GM18868 (cell line): ENCODE measurements at regions not wholly inside any gene's neighbourhood (a gene's known extent, or its start where the extent isn't known, plus 50 kb on each side); places are given as distances from the start of the nearest gene placed in this dataset.

Source experiments
- ATAC-seq: cut with Tn5 transposase; IDR thresholded peaks from one replicate; pipeline ENCODE4 v1.9.1; 2021; ENCODE audit warnings: mild to moderate bottlenecking, moderate library complexity; ENCODE audit not compliant: unreplicated experiment

DNA sequence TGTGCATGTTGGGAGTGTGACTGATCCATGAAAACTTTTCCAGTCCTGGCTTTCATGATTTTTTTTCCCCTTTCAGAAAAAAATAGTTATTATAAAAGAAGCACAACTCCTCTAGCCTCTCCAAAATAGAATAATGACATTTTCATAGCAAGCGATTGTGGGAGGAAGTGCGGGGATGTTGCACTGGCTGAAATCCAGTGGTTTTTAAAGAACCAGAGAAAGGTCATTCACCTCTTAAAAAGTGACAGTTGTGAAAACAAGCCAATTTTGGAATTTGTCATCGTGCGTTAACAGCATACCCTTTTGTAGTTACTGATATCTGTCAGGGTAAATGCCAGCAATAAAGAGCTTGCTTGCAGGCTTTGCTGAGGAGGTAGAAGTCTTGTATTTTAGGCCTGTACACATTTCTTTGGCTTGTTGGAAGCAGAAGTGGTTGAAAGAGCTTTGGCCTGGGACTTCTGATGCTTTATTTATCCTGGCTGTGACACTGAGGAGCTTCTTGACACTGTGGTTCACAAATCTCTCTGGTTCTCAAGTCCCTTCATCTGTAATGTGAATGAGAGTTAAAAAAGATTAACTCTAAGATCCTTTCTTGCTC lies 545.9 kb downstream of the REEP3 start:
- no peak for ATAC-seq

DNA sequence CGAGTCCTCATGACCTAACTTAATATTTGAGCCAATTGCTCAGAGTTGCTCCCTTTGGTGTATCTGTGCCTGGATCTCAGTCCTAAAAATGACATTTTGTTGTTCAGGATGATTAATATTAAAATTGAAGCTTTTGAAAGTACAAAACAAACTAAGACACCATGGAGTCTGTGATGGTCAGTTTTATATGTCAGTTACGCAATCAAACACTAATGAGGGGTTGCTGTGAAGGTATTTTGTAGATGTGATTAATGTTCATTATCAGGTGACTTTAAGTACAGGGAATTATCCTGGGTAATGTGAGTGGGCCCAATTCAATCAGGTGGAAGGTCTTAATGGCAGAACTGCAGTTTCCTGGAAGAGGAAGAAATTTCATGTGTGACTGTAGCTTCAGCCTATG lies 546.7 kb downstream of the REEP3 start:
- no peak for ATAC-seq

DNA sequence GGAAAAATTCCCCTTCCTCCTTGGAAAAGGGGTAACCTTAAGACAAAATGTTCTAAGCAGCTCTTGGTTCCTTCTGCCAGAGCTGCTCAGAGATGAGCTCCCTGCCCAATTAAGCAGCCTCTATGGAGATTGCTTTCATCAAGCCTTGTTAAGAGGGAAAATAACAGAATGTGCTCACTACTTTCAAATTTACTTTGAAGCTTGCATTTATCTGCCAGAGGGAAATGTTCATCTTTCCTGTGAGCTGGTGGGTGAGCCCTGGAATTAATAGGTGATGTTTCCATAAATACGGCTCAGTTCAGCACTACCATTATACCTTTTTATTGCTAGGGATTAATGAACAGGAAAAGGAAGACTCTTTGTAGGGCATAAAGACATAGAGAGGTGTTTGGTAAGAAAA lies 549.0 kb downstream of the REEP3 start:
- ATAC-seq, result no peak

DNA sequence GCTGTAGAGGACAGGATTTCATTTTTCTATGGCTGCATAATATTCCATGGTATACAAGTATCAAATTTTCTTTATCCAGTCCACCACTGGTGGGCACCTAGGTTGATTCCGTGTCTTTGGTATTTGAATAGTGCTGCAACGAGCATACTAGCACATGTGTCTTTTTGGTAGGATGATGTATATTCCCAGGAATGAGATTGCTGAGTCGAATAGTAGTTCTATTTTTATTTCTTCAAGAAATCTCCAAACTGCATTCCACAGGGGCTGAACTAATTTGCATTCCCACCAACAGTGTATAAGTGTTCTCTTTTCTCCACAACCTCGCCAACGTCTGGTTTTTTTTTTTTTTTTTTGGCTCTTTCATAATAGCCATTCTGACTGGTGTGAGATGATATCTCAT lies 550.0 kb downstream of the REEP3 start:
- no peak for ATAC-seq

DNA sequence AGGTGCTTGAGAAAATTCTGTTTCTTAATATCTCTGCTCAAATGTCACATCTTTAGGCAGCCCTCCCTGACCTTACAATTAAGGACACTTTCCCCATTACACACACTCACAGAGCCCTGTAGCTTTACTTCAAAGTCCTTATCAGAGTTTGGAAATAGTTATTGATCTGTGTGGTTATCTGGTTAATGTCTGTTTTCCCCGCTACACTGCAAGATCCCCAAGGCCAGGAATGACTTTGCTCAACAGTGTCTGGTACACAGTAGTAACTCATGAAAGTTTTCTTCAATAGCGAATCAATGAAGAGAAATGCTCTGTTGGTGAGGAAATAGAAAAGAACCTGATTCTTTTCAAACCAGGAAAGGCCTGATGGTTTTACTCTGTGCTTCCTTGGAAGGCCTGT lies 554.4 kb downstream of the REEP3 start:
- ATAC-seq, result no peak

DNA sequence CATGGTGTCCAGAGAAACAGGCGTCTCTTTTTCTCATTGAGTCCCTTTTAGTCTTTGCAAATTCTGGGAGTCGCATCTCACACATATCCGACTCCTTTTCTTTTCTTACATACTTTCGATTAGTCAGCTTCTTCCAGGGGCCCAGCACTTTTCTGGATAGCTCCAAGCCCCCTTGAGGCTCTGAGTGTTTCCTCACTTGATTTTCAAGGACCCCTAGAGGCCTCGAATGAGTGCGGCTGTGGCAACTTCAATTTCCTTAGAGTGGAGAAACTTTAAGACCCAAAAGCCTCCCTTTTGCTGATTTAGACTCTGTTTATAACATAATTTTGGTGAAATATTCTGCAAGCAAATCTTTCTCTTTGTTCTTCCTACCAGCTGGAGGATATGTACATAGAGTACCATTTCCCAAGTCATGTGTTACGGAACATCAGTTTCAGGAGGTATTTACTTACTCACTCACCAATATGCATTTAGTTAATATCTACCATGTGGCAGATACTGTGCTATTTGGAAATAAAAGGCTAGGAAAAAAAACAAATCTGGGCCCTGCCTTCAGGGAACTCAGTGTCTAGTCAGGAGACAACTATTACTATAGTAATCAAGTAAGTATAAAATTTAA lies 555.2 kb downstream of the REEP3 start:
- no peak for ATAC-seq

DNA sequence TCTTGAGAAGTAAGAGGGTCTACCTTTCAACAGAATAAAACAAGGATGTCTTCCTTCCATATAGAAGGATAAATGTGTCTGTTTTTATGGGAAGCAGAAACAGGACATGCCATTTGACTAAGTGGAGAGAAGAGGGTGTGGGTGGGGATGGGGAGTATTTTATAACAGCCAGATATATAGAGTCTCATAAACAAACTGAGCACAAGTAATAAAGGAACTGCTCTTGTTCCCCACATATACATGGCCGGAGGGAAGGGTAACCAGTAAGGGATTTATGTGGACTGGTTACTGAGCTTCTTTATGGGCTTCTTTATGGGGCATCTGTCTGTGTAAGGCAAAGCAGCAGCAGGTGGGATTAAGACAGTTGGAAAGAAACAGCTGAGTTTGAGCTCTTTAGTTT lies 558.1 kb downstream of the REEP3 start:
- no peak for ATAC-seq

DNA sequence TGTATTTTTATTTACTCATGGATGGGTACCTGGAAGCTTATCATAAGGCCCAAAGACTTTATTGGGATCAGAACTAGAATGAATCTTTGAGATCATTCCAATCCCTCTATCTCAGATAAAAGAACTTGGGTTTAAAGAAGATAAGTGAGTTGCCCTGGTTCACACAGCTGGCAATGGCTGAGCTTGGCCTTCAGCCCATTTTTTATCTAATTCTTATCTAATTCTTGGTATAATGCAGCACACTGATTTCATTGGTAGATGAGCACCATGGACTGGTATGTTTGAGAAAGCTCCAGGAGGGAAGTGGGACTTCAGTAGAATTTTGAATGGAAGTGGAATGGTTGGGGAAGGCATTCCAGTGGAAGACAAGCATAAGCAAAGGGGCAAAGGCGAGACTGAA lies 558.9 kb downstream of the REEP3 start:
- no peak for ATAC-seq

DNA sequence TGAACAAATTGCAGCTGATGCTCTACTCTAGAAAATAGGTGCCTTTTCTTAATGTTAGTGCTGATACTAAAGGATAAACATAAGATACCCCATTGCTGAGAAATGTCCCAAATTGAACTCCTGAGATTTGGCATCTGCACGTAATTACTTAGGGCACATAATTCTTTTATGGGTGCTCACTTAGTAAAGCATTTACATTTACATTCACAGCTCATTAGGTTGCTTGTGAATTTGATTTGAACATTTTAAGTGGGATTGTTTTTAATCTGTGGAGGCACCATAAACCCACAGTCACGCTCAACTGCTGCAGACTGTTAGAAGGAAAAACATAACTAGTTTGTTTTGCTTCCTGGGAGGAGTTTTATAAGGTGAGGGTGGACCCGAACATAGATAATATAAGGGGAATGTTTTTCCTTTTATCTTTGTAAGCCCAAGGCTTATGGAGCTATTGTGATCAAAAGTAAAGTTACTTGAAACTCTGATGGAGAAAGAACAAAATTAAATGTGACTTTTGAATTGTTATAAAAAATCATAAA lies 560.8 kb downstream of the REEP3 start:
- no peak for ATAC-seq

DNA sequence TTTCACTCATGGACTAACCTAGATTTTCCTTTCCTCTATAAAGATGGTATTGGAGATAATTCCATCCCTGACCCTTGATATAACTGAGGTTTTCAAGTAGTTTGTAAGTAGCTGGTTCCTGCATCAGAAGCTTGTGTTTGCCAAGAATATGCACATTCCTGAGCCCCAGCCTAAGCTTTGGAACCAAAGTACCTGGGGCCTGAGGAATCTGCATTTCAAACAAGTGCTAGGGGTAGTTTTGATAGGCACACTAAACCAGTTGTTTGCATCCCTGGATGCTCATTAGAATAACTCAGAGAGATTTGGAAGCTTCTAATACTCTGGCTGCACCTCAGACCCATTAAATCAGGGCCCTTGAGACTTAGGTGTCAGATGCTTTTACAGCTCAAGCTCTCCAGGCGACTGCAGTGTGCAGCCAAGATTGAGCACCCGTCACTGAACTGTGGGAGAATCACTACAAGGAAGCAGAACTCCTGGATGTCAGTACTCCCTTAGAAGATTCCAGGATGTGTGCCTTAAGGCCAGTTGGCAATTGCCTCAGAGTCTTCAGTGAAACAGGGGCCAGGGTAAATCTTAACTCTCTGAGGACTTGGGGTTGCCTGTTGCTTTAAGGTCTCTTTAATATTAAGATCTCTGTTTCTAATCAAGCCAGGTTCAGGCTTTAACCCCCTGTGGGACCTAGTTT lies 565.0 kb downstream of the REEP3 start:
- ATAC-seq, result no peak

DNA sequence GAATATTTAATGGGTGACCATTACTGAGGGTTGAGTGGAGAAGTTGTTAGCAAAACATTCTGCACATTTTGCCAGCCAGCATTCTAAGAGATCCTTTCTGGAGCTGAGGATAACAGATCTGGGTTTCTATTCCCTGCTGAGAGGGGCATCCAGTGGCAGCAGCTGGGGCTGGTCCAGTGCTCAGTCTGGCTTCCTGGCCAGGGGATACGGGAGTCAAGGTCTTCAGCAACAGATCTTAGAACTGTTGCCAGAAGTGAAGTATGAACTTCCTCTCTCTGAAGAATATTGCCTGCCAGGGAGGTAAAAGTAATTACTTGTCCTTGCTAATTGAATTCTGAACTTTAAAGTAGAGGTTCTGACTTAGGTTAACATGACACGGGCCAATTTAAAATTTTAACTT lies 568.4 kb downstream of the REEP3 start:
- ATAC-seq, result no peak

DNA sequence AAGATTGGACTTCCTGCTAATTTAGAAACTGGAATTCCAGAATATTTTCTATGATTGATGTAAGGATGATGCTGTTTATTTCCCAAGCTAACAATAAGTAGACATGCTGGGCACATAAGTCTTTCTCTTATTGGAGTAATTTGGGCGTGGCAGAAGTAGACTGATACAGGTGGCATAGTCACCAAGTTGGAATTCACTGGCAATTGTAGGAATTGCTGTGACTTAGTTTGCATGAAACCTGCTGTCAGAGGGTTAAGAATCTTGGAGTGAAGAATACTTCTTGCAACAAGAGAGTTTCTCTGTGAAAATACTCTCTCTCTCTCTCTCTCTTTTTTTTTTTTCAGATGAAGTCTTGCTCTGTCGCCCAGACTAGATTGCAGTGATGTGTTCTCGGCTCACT lies 569.7 kb downstream of the REEP3 start:
- ATAC-seq, result no peak

DNA sequence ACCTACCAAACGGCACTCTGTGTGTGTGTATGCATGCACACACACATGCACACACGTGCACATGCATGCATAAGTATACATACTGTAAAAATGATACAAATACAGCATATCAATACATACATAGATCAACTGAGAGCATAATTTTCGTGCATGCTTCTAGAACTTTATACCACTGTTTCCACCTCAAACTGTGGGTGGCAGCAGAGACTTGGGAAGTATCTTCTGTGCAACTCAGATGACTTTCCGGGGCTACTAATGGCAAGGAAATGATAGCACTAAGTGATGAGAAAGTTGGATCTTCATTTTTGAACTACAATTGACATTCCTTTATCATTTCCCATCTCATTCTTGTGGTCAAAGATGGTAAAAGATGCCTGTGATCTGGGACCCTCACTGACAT lies 570.7 kb downstream of the REEP3 start:
- peak; percentile 44 for ATAC-seq

DNA sequence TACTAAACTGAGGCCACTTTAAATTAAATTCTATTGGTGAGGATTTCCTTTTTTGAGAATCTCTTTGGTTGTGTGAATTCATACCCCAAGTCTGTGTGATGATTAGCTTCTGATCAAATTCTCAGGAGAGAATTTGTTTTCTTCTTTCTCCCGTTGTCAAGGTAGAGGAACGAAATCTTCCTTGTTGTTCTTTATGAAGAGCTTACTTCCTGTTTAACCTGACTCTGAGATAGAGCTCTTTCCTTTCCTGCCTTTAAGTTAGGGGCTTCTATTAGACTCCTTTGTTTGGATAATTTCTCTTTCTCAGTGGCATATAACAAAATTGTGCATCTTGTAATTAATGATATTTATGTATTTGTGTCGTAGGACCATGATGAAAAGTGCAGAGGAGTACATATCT lies 572.1 kb downstream of the REEP3 start:
- ATAC-seq, result no peak

DNA sequence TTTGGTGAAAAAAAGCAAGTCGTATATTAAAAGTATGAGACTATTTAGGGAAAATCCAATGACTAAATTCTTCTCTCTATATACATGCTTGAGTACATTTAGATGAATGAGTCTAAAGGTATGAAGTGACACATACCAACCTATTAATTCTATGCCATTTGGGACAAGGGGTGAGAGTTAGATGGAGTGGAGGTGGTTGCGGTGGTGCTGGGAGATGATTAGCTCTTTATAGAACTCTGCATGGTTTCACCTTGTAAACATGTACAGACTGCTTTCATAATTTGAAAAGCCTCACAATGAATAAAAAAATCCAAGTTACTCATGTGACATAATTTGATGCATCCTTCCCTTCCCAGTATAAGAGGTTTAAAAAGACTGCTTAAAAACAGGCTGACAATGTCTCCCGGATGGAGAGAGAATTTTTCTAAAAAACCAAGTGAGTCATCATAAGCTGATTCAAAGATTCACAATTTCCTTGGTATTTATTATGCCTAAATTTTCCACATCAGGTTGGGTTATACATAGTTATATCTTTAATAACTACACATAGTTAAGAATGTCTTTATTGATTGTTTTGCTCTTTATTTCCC lies 572.8 kb downstream of the REEP3 start:
- peak; percentile 44 for ATAC-seq

DNA sequence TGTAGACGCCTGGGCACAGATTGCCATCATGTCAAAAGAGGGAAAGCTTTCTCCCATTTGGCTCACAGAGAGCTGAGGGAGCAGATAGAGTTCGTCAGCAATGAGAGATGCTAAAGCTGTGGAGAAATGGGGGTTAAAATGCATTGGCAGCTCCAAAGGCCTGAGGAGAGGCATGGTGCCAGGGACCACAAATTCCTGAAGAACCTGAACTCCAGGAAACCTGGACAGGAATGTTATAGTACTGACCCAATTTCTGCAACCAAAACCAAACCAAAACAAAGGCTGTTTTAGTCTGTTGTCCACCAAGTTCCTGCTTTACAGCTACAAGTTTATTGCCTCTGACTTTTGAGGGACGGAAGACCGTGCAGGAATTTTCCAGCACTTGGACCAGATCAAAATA lies 575.7 kb downstream of the REEP3 start:
- ATAC-seq, result no peak

DNA sequence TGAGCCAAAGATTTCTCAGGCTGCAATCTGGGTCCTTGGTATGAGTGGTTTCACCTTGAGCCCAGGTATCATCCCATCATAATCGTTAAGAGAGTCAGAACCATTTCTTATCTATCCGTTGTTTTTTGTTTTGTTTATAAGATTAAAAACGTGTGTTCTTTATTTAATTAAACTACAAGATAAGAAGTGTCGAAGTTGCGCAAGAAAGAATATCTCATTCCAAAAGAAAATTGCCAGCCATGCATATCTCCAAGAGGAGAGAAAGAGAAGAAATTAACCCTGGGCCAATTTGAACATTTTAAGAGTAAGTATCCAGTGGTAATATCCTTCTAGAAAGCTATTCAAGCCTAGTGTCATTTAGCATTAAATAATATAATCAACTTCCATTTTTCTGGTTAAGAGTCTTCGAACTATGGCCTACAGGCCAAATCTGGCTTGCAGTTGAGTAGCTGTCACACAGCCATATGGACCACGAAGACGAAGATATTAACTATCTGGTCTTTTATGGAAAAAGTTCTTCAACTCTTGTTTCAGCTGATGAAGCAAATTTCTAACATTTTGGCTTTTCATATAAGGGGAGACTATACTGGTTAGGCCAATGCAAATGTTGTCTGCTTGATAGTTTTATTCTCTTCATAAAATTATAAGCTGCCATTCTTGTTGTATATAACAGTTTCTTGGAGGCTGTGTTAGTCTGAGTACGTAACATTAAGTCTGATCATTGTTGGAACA lies 576.4 kb downstream of the REEP3 start:
- ATAC-seq, result no peak

DNA sequence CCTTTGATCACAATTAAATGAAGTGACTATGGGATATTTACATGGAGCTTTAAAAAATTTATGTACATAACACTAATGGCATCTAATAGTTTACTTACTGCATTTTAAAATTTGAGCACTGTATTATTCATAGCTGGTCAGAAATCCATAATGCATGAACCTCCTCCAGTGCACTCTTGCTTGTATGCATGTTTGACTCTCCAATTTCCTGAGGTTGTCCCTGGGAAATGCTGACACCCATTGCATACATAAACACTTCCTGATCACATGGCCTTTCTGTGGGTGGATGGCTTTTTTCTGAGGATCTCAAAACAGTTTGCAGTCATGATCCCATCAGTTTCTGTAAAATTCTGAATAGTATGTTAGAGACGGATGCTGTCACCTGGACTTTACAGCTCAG lies 577.8 kb downstream of the REEP3 start:
- no peak for ATAC-seq

DNA sequence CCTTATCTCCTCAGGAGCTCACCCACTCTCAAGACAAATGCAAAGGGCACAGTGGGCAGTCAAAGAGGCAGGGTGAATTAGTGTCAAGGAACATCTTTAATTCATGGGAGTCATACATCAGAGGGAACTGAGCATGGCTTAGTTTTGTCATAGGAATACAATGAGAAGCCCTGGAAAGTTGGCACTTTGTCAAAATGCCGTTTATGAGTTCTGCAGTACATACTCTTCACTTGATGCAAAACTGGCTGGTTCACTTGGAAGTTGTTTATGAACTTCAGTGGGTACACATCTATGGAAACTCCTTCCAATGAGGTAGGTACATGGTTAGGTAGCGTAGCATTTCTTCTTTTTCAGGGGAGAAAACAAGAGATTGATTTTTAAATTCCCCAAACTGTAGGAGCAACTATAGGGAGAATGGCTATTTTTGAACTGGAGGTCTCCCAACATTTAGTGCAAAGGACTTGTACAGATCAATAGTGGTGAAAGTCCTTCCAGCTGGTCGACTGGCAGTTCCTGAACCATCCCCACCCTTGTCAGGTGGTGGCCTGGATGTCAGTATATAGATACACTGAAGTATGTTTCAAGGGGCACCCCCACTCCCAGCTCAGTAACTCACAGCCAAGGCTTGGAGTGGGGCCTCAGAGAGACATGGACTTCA lies 580.5 kb downstream of the REEP3 start:
- no peak for ATAC-seq

DNA sequence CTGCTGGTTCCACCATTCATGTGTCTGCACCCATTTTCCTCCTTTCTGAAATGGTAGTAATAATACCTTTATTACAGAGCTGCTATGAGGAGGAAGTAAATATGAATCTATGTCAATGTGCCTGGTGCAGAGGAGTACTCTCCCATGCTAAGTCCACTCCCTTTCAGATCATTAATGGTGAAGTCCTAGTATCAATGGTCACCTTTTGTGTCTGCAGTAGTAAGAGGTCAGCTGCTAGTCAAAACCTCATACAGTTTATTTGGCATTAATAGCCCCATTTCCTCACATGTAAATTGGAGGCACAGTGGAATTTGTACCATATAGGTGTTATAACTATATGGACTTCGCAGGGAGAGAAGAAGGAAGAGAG lies 581.0 kb downstream of the REEP3 start:
- no peak for ATAC-seq

DNA sequence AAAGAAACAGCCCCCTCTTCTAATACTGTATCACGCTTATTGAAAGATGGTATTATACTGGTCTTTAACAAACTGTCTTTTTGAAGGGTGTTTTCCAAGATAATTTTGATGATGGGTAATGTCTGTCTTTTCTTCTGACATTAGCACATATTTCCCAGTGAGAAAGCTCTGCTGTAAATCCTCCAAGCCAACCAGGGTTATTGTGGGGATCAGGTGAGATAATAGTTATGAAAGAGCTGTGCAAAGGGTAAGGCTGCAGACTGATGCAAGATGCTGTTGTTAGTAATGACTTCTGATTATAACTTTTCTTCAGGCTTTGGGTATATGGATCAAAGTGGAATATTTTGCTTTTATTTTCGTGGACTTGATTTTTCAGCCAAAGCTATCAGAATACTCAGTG lies 581.7 kb downstream of the REEP3 start:
- no peak for ATAC-seq
